ENCODE measurements at regions not wholly inside any gene's neighbourhood (a gene's known extent, or its start where the extent isn't known, plus 50 kb on each side); places are given as distances from the start of the nearest gene placed in this dataset.
A peak's percentile ranks its signal among the peaks of the same experiment; 100 is the strongest.
"Not testable (repeated sequence)": the region's sequence is repeated elsewhere in the genome, so short reads cannot be mapped to it uniquely, and the experiment has no call there.

GRCh38 chr4:181121733-181122132, 1121.5 kb upstream of the TENM3 start:
- TF ChIP-seq CTCF (IDR thresholded peaks at IDR 0.05; ENCODE audit: low read depth, low read length, missing control alignments): no peak
- no peak for DNase-seq (ENCODE audit: low read depth)
- in situ Hi-C loops (cut with HindIII; ENCODE audit: low sequenced_read_pairs): no loop called here
- H3K4me3 ChIP-seq (ENCODE audit: low read depth, low read length): no peak overlapping the region

- no peak for DNase-seq (ENCODE audit: low read depth)
- H3K4me3 ChIP-seq (ENCODE audit: low read depth, low read length): no peak overlapping the region
- no peak for TF ChIP-seq CTCF (IDR thresholded peaks at IDR 0.05; ENCODE audit: low read depth, low read length, missing control alignments)
- in situ Hi-C loops (cut with HindIII; ENCODE audit: low sequenced_read_pairs): no loop called here
Measured at GRCh38 chr4:181127171-181127570, 1116.0 kb upstream of the TENM3 start.

GRCh38 chr4:181130317-181130716, 1112.9 kb upstream of the TENM3 start:
- in situ Hi-C loops (cut with HindIII; ENCODE audit: low sequenced_read_pairs); DNase-seq (ENCODE audit: low read depth): not testable (repeated sequence)

DNA sequence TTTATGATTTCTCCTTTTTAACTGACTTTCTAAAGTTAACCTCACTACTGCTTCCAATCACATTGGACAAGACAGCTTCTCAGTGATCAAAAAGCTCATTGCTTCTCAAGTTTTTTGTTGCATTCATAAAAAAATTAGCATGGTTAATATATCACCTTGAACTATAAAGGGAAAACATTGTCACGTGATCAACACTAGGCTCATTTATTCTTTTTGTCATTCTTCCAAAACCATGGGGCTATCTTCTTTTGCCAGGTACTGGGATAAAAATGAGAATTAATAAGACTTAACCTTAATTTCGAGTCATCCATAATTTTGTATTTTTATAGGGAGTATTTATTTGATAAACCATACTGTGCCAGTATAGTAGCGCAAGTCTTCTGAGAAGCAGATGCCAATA, 1105.9 kb upstream of the TENM3 start:
- H3K4me3 ChIP-seq (ENCODE audit: low read depth, low read length): no peak overlapping the region
- in situ Hi-C loops (cut with HindIII; ENCODE audit: low sequenced_read_pairs): no loop called here
- no peak for TF ChIP-seq CTCF (IDR thresholded peaks at IDR 0.05; ENCODE audit: low read depth, low read length, missing control alignments)
- no peak for DNase-seq (ENCODE audit: low read depth)

More at GRCh38 chr4:181130317-181130716, 1112.9 kb upstream of the TENM3 start:
- H3K4me3 ChIP-seq (ENCODE audit: low read depth, low read length): not testable (repeated sequence)

DNA sequence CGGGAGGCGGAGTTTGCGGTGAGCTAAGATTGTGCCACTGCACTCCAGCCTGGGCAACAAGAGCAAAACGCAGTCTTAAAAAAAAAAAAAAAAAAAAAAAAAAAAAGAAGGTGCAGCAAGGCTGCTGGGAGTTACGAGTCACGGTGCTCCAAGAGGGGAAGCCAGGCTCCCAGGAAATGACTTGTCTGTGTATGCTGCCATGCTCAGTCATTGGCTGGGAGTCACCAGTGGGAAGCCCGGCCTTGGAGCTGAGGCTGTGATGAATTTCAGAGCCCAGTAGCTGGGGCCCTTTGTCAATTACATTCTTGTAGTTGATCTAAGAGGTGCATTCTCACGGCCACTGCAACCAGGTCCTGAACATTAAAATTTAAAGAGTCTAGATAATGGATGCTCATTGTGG, 1105.1 kb upstream of the TENM3 start:
- in situ Hi-C loops (cut with HindIII; ENCODE audit: low sequenced_read_pairs): no loop called here
- TF ChIP-seq CTCF (IDR thresholded peaks at IDR 0.05; ENCODE audit: low read depth, low read length, missing control alignments): no peak
- H3K4me3 ChIP-seq (ENCODE audit: low read depth, low read length): no peak overlapping the region
- no peak for DNase-seq (ENCODE audit: low read depth)

GRCh38 chr4:181140037-181140603, 1103.1 kb upstream of the TENM3 start:
- no peak overlapping the region for H3K4me3 ChIP-seq (ENCODE audit: low read depth, low read length)
- TF ChIP-seq CTCF (IDR thresholded peaks at IDR 0.05; ENCODE audit: low read depth, low read length, missing control alignments): no peak
- in situ Hi-C loops (cut with HindIII; ENCODE audit: low sequenced_read_pairs): no loop called here
- peak; percentile 6 for DNase-seq (ENCODE audit: low read depth)

- peak; percentile 74 for DNase-seq (ENCODE audit: low read depth)
- H3K4me3 ChIP-seq (ENCODE audit: low read depth, low read length): no peak overlapping the region
- TF ChIP-seq CTCF (IDR thresholded peaks at IDR 0.05; ENCODE audit: low read depth, low read length, missing control alignments): peak; percentile 80
- in situ Hi-C loops (cut with HindIII; ENCODE audit: low sequenced_read_pairs): no loop called here
Measured at GRCh38 chr4:181143250-181143854, 1099.8 kb upstream of the TENM3 start.

Data from astrocyte of the cerebellum (primary cell).